HepG2 (cell line): ENCODE measurements at regions not wholly inside any gene's neighbourhood (a gene's known extent, or its start where the extent isn't known, plus 50 kb on each side); places are given as distances from the start of the nearest gene placed in this dataset.

Source experiments
- ATAC-seq: fragments of 200-7000 bp; cut with Tn5 transposase; 3 replicates; pipeline ENCODE4 v1.9.1; 2020; ENCODE audit warnings: mild to moderate bottlenecking, moderate library complexity
- BruUV-seq: library from RNA; stranded (reverse); fragments of 400-500 nt; replicated peaks from 2 replicates; lab custom pipeline; 2021; lab: Mats Ljungman, UMichigan
- CTCF ChIA-PET: fragments of 300-600 bp; formaldehyde crosslinking; extraction: SDS; loops from one replicate; lab custom pipeline; 2021; ENCODE audit warnings: low total read pairs, inconsistent platforms, low intra/inter-chr PET ratio; lab: Yijun Ruan, JAX
- POLR2A ChIA-PET: fragments of 350-600 bp; sonication (Branson Sonifier 250); formaldehyde crosslinking; loops from one replicate; lab custom pipeline; 2020; ENCODE audit warnings: antibody characterized with exemption, inconsistent platforms; lab: Yijun Ruan, JAX
- DNase-seq: peaks from one replicate; pipeline ENCODE4 v3.0.0-alpha.2; 2015; ENCODE audit warnings: low spot score
- FAIRE-seq: peaks from 3 replicates; lab custom pipeline; 2011; peaks lifted over from hg19 to GRCh38; lab: Jason Lieb, UNC
- H2AFZ ChIP-seq: one replicate; pipeline ENCODE4 v1.6.1; 2011; ENCODE audit warnings: low read length, inconsistent platforms
- H3K27ac ChIP-seq: fragments of 300-600 bp; 3 replicates; pipeline ENCODE4 v1.8.0; 2011; ENCODE audit warnings: mixed run types, mild to moderate bottlenecking, mixed read lengths, low read length, inconsistent platforms; ENCODE audit not compliant: insufficient read depth; ENCODE audit errors: extremely low read length
- H3K27me3 ChIP-seq, 2 experiments: fragments of 200-600 bp in 1 of 2; 2 replicates in 1 of 2; 3 replicates in 1 of 2; pipeline versions ENCODE4 v1.6.0 to v1.8.0; 2011; ENCODE audit warnings: low read length in 2 of 2, mild to moderate bottlenecking in 2 of 2, moderate library complexity in 2 of 2, inconsistent platforms in 1 of 2; ENCODE audit not compliant: insufficient read depth in 2 of 2, control insufficient read depth in 1 of 2
- H3K36me3 ChIP-seq, 2 experiments: fragments of 200-600 bp in 1 of 2; replicated peaks in 1 of 2; 2 replicates in 1 of 2; 3 replicates in 1 of 2; pipeline versions ENCODE4 v1.5.1 to v1.8.0; 2011; ENCODE audit warnings: low read length in 2 of 2, inconsistent platforms in 1 of 2; ENCODE audit not compliant: insufficient read depth in 2 of 2, control insufficient read depth in 1 of 2
- H3K4me1 ChIP-seq: 2 replicates; pipeline ENCODE4 v1.5.1; 2012; ENCODE audit warnings: low read length, inconsistent platforms; ENCODE audit not compliant: insufficient read depth
- H3K4me2 ChIP-seq: 2 replicates; pipeline ENCODE4 v1.6.0; 2011; ENCODE audit warnings: low read depth, low read length, inconsistent platforms
- H3K4me3 ChIP-seq, 3 experiments: fragments of 200-600 bp in 1 of 3; sonication (generic), shearing (Covaris generic) in 1 of 3; replicated peaks in 1 of 3; 2 replicates each; pipeline ENCODE4 v1.5.1; 2011 to 2016; ENCODE audit warnings: low read length in 3 of 3, inconsistent platforms in 2 of 3, low read depth in 2 of 3, mild to moderate bottlenecking in 2 of 3, control low read depth in 1 of 3, mixed read lengths in 1 of 3; ENCODE audit not compliant: insufficient read depth in 1 of 3
- H3K79me2 ChIP-seq: one replicate; pipeline ENCODE4 v1.6.1; 2011; ENCODE audit warnings: low read length, inconsistent platforms; ENCODE audit not compliant: insufficient read depth
- H3K9ac ChIP-seq: 2 replicates; pipeline ENCODE4 v1.6.0; 2011; ENCODE audit warnings: mild to moderate bottlenecking, low read depth, low read length, inconsistent platforms; ENCODE audit not compliant: insufficient read depth
- H3K9me3 ChIP-seq: 2 replicates; pipeline ENCODE4 v1.5.1; 2012; ENCODE audit warnings: mild to moderate bottlenecking, low read length
- H4K20me1 ChIP-seq: 2 replicates; pipeline ENCODE4 v1.6.0; 2011; ENCODE audit warnings: inconsistent platforms, mild to moderate bottlenecking, low read length, moderate library complexity; ENCODE audit not compliant: insufficient read depth
- ADNP ChIP-seq: sonication (generic); formaldehyde crosslinking; IDR thresholded peaks from 2 replicates; pipeline ENCODE4 v1.4.0; 2020; ENCODE audit warnings: missing genetic modification reagents
- ARNT2 ChIP-seq: sonication (generic); formaldehyde crosslinking; IDR thresholded peaks from 2 replicates; pipeline ENCODE4 v1.8.0; 2022; ENCODE audit warnings: mild to moderate bottlenecking, low read depth, missing genetic modification reagents, moderate library complexity
- CENPX ChIP-seq: sonication (generic); formaldehyde crosslinking; IDR thresholded peaks from 2 replicates; pipeline ENCODE4 v1.9.0; 2021; ENCODE audit warnings: mild to moderate bottlenecking, missing genetic modification reagents, moderate library complexity
- GTF2F1 ChIP-seq: fragments of 150-350 bp; IDR thresholded peaks from 2 replicates; pipeline ENCODE4 v1.6.1; 2014; ENCODE audit warnings: low read length
- KAT7 ChIP-seq: IDR thresholded peaks from 2 replicates; pipeline ENCODE4 v1.6.1; 2018; ENCODE audit warnings: borderline replicate concordance, missing compliant biosample characterization
- LCORL ChIP-seq, 2 experiments: fragments of 450-650 bp in 1 of 2; sonication (generic) in 1 of 2; formaldehyde crosslinking in 1 of 2; IDR thresholded peaks; 2 replicates each; pipeline versions ENCODE4 v1.5.0 to v1.6.1; 2017 to 2020; ENCODE audit warnings: antibody characterized with exemption in 1 of 2, missing genetic modification reagents in 1 of 2
- MEIS2 ChIP-seq: sonication (generic); formaldehyde crosslinking; IDR thresholded peaks from 2 replicates; pipeline ENCODE4 v1.9.0; 2021; ENCODE audit warnings: mild to moderate bottlenecking, missing genetic modification reagents
- PBX2 ChIP-seq: IDR thresholded peaks from 2 replicates; pipeline ENCODE4 v1.6.1; 2016; ENCODE audit warnings: control low read depth
- PTBP1 ChIP-seq: fragments of 200-400 bp; formaldehyde crosslinking; IDR thresholded peaks from 2 replicates; pipeline ENCODE4 v1.6.1; 2018; ENCODE audit warnings: low read length, low read depth; ENCODE audit not compliant: poor library complexity, severe bottlenecking
- RBM39 ChIP-seq: fragments of 200-400 bp; formaldehyde crosslinking; IDR thresholded peaks from one replicate; pipeline ENCODE4 v1.6.1; 2018; ENCODE audit warnings: antibody characterized with exemption, mild to moderate bottlenecking, low read depth, low read length; ENCODE audit not compliant: poor library complexity, severe bottlenecking
- SRF ChIP-seq: IDR thresholded peaks from 2 replicates; pipeline ENCODE4 v1.6.1; 2011; ENCODE audit warnings: mild to moderate bottlenecking, low read depth, low read length, moderate library complexity
- TBX2 ChIP-seq: sonication (generic); formaldehyde crosslinking; IDR thresholded peaks from 2 replicates; pipeline ENCODE4 v1.5.0; 2020; ENCODE audit warnings: missing genetic modification reagents, mild to moderate bottlenecking, borderline replicate concordance
- ZNF225 ChIP-seq: sonication (generic); formaldehyde crosslinking; IDR thresholded peaks from 2 replicates; pipeline ENCODE4 v1.4.0; 2020; ENCODE audit warnings: mild to moderate bottlenecking, missing genetic modification reagents
- ZNF720 ChIP-seq: sonication (generic); formaldehyde crosslinking; IDR thresholded peaks from 2 replicates; pipeline ENCODE4 v1.4.0; 2020; ENCODE audit warnings: missing genetic modification reagents
- WGBS: methylation state at CpG from one replicate; pipeline ENCODE4 v1.1.6; 2017; ENCODE audit warnings: low lambda C conversion rate; 5-methylcytosine and 5-hydroxymethylcytosine counted together
- in situ Hi-C: cut with HindIII; loops from 2 replicates; pipeline ENCODE4 v1.10.0; 2017; ENCODE audit warnings: low pct_unique_long_range_greater_than_20kb; ENCODE audit not compliant: extremely low pct_ligation_motif_present
- intact Hi-C: fragments of 100-400 bp; cut with micrococcal nuclease; formaldehyde crosslinking; loops from one replicate; pipeline ENCODE4 v1.10.0; 2022; ENCODE audit not compliant: unreplicated experiment
- TF ChIP-seq, protein P1 (sequence below): sonication (generic); formaldehyde crosslinking; IDR thresholded peaks from 2 replicates; pipeline ENCODE4 v1.4.0; 2020; ENCODE audit warnings: mild to moderate bottlenecking, missing genetic modification reagents
- TF ChIP-seq, protein P2 (sequence below): sonication (generic); formaldehyde crosslinking; IDR thresholded peaks from 2 replicates; pipeline ENCODE4 v1.8.1; 2023; ENCODE audit warnings: mild to moderate bottlenecking, moderate library complexity, missing genetic modification reagents
- TF ChIP-seq, protein P3 (sequence below): sonication (generic); formaldehyde crosslinking; IDR thresholded peaks from 2 replicates; pipeline ENCODE4 v1.8.0; 2022; ENCODE audit warnings: mild to moderate bottlenecking, missing genetic modification reagents, moderate library complexity

GRCh38 chr12:124478416-124478815, 89.0 kb downstream of the NCOR2 start:
- POLR2A ChIA-PET: no interaction called here
- Histone ChIP-seq H3K27me3 (no peaks in the 10 kb centered on the region), H4K20me1 (0 out of 2 replicates have a peak, but pooled peaks cover 4% of the 10 kb centered on the region), H3K9ac (no peak overlapping the region), H3K36me3 (peaks cover 17 to 36% of the 10 kb centered on the region in 2 experiments; a peak in 4 of 5 replicates), H3K4me3 (no peak overlapping the region), H3K27ac (no peak overlapping the region), H3K4me2 (no peak overlapping the region), H3K4me1 (peaks cover 33% of the 10 kb centered on the region), H2AFZ (no peak overlapping the region), H3K79me2 (no peaks in the 10 kb centered on the region), H3K9me3 (no peaks in the 10 kb centered on the region)
- in situ Hi-C loops (no loop called here), intact Hi-C loops (no loop called here)
- FAIRE-seq: no peak
- WGBS: 93% methylated on average over 9 of the region's 9 CpGs
- CTCF ChIA-PET: no interaction called here
- no TSS peak for BruUV-seq
- DNase-seq: no peak
- ATAC-seq: no peak
- TF ChIP-seq ZNF720 (CRISPR knock-in tag) (no peak), PTBP1 (no peak), PBX2 (CRISPR knock-in tag) (no peak), MEIS2 (no peak), ADNP (CRISPR knock-in tag) (no peak), SRF (no peak), LCORL (IDR thresholded peaks at IDR 0.05) (no peak), LCORL (CRISPR knock-in tag; IDR thresholded peaks at IDR 0.05) (no peak), ARNT2 (no peak), CENPX (no peak), TBX2 (CRISPR knock-in tag) (no peak), KAT7 (no peak), GTF2F1 (no peak), RBM39 (no peak), ZNF225 (CRISPR knock-in tag) (no peak)
- TF ChIP-seq, protein P1, sequence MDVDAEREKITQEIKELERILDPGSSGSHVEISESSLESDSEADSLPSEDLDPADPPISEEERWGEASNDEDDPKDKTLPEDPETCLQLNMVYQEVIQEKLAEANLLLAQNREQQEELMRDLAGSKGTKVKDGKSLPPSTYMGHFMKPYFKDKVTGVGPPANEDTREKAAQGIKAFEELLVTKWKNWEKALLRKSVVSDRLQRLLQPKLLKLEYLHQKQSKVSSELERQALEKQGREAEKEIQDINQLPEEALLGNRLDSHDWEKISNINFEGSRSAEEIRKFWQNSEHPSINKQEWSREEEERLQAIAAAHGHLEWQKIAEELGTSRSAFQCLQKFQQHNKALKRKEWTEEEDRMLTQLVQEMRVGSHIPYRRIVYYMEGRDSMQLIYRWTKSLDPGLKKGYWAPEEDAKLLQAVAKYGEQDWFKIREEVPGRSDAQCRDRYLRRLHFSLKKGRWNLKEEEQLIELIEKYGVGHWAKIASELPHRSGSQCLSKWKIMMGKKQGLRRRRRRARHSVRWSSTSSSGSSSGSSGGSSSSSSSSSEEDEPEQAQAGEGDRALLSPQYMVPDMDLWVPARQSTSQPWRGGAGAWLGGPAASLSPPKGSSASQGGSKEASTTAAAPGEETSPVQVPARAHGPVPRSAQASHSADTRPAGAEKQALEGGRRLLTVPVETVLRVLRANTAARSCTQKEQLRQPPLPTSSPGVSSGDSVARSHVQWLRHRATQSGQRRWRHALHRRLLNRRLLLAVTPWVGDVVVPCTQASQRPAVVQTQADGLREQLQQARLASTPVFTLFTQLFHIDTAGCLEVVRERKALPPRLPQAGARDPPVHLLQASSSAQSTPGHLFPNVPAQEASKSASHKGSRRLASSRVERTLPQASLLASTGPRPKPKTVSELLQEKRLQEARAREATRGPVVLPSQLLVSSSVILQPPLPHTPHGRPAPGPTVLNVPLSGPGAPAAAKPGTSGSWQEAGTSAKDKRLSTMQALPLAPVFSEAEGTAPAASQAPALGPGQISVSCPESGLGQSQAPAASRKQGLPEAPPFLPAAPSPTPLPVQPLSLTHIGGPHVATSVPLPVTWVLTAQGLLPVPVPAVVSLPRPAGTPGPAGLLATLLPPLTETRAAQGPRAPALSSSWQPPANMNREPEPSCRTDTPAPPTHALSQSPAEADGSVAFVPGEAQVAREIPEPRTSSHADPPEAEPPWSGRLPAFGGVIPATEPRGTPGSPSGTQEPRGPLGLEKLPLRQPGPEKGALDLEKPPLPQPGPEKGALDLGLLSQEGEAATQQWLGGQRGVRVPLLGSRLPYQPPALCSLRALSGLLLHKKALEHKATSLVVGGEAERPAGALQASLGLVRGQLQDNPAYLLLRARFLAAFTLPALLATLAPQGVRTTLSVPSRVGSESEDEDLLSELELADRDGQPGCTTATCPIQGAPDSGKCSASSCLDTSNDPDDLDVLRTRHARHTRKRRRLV (CRISPR knock-in tag): no peak
- TF ChIP-seq, protein P2, sequence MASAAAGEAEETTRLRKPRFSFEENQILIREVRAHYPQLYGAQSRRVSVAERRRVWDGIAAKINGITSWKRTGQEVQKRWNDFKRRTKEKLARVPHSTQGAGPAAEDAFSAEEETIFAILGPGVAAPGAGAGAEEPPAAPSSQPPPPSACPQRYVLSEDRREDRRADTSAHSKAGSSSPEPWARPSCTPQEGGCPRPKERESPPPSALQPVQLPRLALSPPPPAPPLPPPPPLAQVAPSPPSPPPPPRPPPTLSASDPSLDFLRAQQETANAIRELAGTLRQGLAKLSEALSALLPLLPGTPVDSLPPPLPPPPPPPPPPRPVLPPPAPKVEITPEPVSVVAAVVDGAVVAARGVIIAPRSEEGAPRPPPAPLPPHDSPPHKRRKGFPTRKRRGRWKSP (CRISPR knock-in tag): no peak
- TF ChIP-seq, protein P3, sequence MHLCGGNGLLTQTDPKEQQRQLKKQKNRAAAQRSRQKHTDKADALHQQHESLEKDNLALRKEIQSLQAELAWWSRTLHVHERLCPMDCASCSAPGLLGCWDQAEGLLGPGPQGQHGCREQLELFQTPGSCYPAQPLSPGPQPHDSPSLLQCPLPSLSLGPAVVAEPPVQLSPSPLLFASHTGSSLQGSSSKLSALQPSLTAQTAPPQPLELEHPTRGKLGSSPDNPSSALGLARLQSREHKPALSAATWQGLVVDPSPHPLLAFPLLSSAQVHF: no peak
